ENCODE measurements at regions not wholly inside any gene's neighbourhood (a gene's known extent, or its start where the extent isn't known, plus 50 kb on each side); places are given as distances from the start of the nearest gene placed in this dataset.
"Not testable (repeated sequence)": the region's sequence is repeated elsewhere in the genome, so short reads cannot be mapped to it uniquely, and the experiment has no call there.

GRCh38 chr5:91535499-91535898, 152.4 kb upstream of the ARRDC3 start:
- no peak for DNase-seq (ENCODE audit: low read depth in 2 of 2)

GRCh38 chr5:91534332-91534731, 151.2 kb upstream of the ARRDC3 start:
- DNase-seq (ENCODE audit: low read depth in 2 of 2): no peak

GRCh38 chr5:91532779-91533178, 149.7 kb upstream of the ARRDC3 start:
- DNase-seq (ENCODE audit: low read depth in 2 of 2): no peak

- no peak for DNase-seq (ENCODE audit: low read depth in 2 of 2)
These were observed 149.2 kb upstream of the ARRDC3 start for GRCh38 chr5:91532281-91532680.

GRCh38 chr5:91528831-91529230, 145.7 kb upstream of the ARRDC3 start:
- no peak for DNase-seq (ENCODE audit: low read depth in 2 of 2)

- no peak for DNase-seq (ENCODE audit: low read depth in 2 of 2)
These were observed 138.7 kb upstream of the ARRDC3 start for GRCh38 chr5:91521785-91522184.

GRCh38 chr5:91521334-91521733, 138.2 kb upstream of the ARRDC3 start:
- no peak for DNase-seq (ENCODE audit: low read depth in 2 of 2)

GRCh38 chr5:91514400-91514799, 131.3 kb upstream of the ARRDC3 start:
- no peak for DNase-seq (ENCODE audit: low read depth in 2 of 2)

- DNase-seq (ENCODE audit: low read depth in 2 of 2): no peak
These were observed 120.2 kb upstream of the ARRDC3 start for GRCh38 chr5:91503321-91503720.

GRCh38 chr5:91500758-91501157, 117.6 kb upstream of the ARRDC3 start:
- DNase-seq (ENCODE audit: low read depth in 2 of 2): no peak

GRCh38 chr5:91499943-91500531, 116.9 kb upstream of the ARRDC3 start:
- DNase-seq (ENCODE audit: low read depth in 2 of 2): peak; percentile 59 to 64

GRCh38 chr5:91495699-91496098, 112.6 kb upstream of the ARRDC3 start:
- DNase-seq (ENCODE audit: low read depth in 2 of 2): no peak

- DNase-seq (ENCODE audit: low read depth in 2 of 2): no peak
These were observed 111.4 kb upstream of the ARRDC3 start for GRCh38 chr5:91494447-91494996.

GRCh38 chr5:91493086-91493485, 110.0 kb upstream of the ARRDC3 start:
- DNase-seq (ENCODE audit: low read depth in 2 of 2): no peak

- no peak for DNase-seq (ENCODE audit: low read depth in 2 of 2)
These were observed 108.1 kb upstream of the ARRDC3 start for GRCh38 chr5:91491229-91491628.

- DNase-seq (ENCODE audit: low read depth in 2 of 2): no peak
These were observed 107.2 kb upstream of the ARRDC3 start for GRCh38 chr5:91490316-91490715.

GRCh38 chr5:91487420-91487819, 104.3 kb upstream of the ARRDC3 start:
- DNase-seq (ENCODE audit: low read depth in 2 of 2): no peak

GRCh38 chr5:91486638-91487037, 103.5 kb upstream of the ARRDC3 start:
- peak in 1 of 2 donors; percentile 2 for DNase-seq (ENCODE audit: low read depth in 2 of 2)

- no peak for DNase-seq (ENCODE audit: low read depth in 2 of 2)
These were observed 101.5 kb upstream of the ARRDC3 start for GRCh38 chr5:91484662-91485061.

- not testable (repeated sequence) for DNase-seq (ENCODE audit: low read depth in 2 of 2)
These were observed 96.3 kb upstream of the ARRDC3 start for GRCh38 chr5:91479376-91479775.

- no peak for DNase-seq (ENCODE audit: low read depth in 2 of 2)
These were observed 95.0 kb upstream of the ARRDC3 start for GRCh38 chr5:91478096-91478495.

- no peak for DNase-seq (ENCODE audit: low read depth in 2 of 2)
These were observed 94.3 kb upstream of the ARRDC3 start for GRCh38 chr5:91477408-91477807.

GRCh38 chr5:91474201-91474600, 91.1 kb upstream of the ARRDC3 start:
- DNase-seq (ENCODE audit: low read depth in 2 of 2): peak in 1 of 2 donors; percentile 22

- no peak for DNase-seq (ENCODE audit: low read depth in 2 of 2)
These were observed 89.5 kb upstream of the ARRDC3 start for GRCh38 chr5:91472631-91473030.

All from lung microvascular endothelial cell (primary cell).